Tibial nerve (tissue), 4 donors: ENCODE measurements at regions not wholly inside any gene's neighbourhood (a gene's known extent, or its start where the extent isn't known, plus 50 kb on each side); places are given as distances from the start of the nearest gene placed in this dataset.
"Not testable (repeated sequence)": the region's sequence is repeated elsewhere in the genome, so short reads cannot be mapped to it uniquely, and the experiment has no call there.

Experiments used
- DNase-seq, 2 donors: peaks; one replicate each; pipeline ENCODE4 v3.0.0-alpha.2; 2019; ENCODE audit warnings: low spot score in 2 of 2
- H3K27ac ChIP-seq, 4 donors: fragments of 200-600 bp; sonication (generic) in 3 of 4; one replicate each; pipeline ENCODE4 v1.5.1; 2017 to 2019; ENCODE audit warnings: mild to moderate bottlenecking in 1 of 4
- H3K27me3 ChIP-seq, 2 donors: fragments of 200-600 bp; sonication (generic) in 1 of 2; one replicate each; pipeline versions ENCODE4 v1.5.1 to v1.6.0; 2017 to 2019
- H3K36me3 ChIP-seq, 3 donors: fragments of 200-600 bp; sonication (generic); one replicate each; pipeline ENCODE4 v1.5.1; 2018 to 2019
- H3K4me1 ChIP-seq, 4 donors: fragments of 200-600 bp; sonication (generic) in 3 of 4; one replicate each; pipeline ENCODE4 v1.5.1; 2017 to 2019
- H3K4me3 ChIP-seq, 4 donors: fragments of 200-600 bp; sonication (generic) in 3 of 4; one replicate each; pipeline ENCODE4 v1.5.1; 2017 to 2019; ENCODE audit warnings: mild to moderate bottlenecking in 1 of 4, moderate library complexity in 1 of 4
- H3K9me3 ChIP-seq, 4 donors: fragments of 200-600 bp; sonication (generic) in 3 of 4; one replicate each; pipeline ENCODE4 v1.5.1; 2017 to 2019
- EP300 ChIP-seq, 2 donors: sonication (generic); formaldehyde crosslinking; IDR thresholded peaks; one replicate each; pipeline ENCODE4 v1.6.1; 2017; ENCODE audit warnings: antibody characterized with exemption in 2 of 2, mild to moderate bottlenecking in 1 of 2
- POLR2A ChIP-seq, 2 donors: fragments of 450-650 bp; IDR thresholded peaks; one replicate each; pipeline ENCODE4 v1.6.1; 2017; ENCODE audit warnings: antibody characterized with exemption in 2 of 2, mild to moderate bottlenecking in 2 of 2, moderate library complexity in 2 of 2
- WGBS, 2 donors: methylation state at CpG; one replicate each; pipeline ENCODE4 v1.1.5; 2018; 5-methylcytosine and 5-hydroxymethylcytosine counted together
- TF ChIP-seq, protein P1 (sequence below), 5 experiments: fragments of 200-600 bp in 3 of 5; fragments of 450-650 bp in 2 of 5; sonication (generic) in 3 of 5; IDR thresholded peaks; one replicate each; pipeline ENCODE4 v1.5.1; 2016 to 2019; ENCODE audit warnings: antibody characterized with exemption in 5 of 5, mild to moderate bottlenecking in 3 of 5, moderate library complexity in 2 of 5

DNA sequence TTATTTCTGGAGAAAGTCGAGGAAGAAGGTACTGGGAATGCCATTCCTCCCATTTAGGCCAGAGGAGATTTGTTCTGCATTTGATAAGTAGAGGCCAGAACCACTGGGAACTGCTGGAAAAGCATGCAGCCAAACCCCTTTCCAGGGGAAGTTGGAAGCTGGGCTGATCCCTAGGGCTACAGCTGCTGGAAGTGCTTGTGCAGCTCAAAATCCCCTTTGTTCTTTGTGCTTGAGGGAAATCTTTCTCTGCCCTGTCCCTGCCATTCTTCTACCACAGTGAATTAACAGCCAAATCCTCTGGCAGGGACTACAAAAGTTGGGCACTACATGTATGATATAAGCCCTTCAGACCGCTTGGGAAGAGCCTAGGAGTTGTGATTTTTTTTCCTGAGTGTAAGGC lies 734.1 kb downstream of the LRRIQ3 start:
- H3K9me3 ChIP-seq, result no peaks in the 10 kb centered on the region
- no peak for DNase-seq
- H3K36me3 ChIP-seq, result no peaks in the 10 kb centered on the region
- no peaks in the 10 kb centered on the region for H3K4me1 ChIP-seq
- no peaks in the 10 kb centered on the region for H3K27me3 ChIP-seq
- WGBS, 2 donors, result 56 to 64% methylated on average over 2 of the region's 2 CpGs
- H3K4me3 ChIP-seq, result no peak overlapping the region
- no peak overlapping the region for H3K27ac ChIP-seq
- TF ChIP-seq, protein P1, sequence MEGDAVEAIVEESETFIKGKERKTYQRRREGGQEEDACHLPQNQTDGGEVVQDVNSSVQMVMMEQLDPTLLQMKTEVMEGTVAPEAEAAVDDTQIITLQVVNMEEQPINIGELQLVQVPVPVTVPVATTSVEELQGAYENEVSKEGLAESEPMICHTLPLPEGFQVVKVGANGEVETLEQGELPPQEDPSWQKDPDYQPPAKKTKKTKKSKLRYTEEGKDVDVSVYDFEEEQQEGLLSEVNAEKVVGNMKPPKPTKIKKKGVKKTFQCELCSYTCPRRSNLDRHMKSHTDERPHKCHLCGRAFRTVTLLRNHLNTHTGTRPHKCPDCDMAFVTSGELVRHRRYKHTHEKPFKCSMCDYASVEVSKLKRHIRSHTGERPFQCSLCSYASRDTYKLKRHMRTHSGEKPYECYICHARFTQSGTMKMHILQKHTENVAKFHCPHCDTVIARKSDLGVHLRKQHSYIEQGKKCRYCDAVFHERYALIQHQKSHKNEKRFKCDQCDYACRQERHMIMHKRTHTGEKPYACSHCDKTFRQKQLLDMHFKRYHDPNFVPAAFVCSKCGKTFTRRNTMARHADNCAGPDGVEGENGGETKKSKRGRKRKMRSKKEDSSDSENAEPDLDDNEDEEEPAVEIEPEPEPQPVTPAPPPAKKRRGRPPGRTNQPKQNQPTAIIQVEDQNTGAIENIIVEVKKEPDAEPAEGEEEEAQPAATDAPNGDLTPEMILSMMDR (IDR thresholded peaks at IDR 0.05), result no peak

DNA sequence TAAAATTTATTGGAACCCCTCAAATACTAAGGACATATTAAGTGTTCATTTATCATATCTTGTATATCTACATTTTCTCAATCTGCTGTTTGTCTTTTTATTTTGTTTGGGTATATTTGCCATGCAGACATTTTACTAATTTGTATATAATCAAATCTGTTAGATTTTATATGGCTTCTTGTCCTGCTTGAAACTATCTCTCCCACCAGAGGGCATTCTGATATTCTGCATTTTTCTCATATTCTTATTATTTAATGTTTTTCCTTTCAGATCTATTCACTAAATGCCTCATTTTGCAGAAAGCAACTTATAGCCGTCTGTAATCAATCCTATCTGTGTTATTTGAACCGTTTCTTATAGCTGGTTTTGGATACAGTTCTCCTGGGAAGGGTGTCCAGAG lies 745.5 kb downstream of the LRRIQ3 start:
- Histone ChIP-seq H3K4me3 (no peak overlapping the region), H3K36me3 (no peaks in the 10 kb centered on the region), H3K9me3 (no peaks in the 10 kb centered on the region), H3K4me1 (no peaks in the 10 kb centered on the region), H3K27me3 (no peaks in the 10 kb centered on the region), H3K27ac (no peak overlapping the region)
- no peak for DNase-seq
- TF ChIP-seq EP300 (IDR thresholded peaks at IDR 0.05), result no peak
- TF ChIP-seq, protein P1 (IDR thresholded peaks at IDR 0.05), result no peak
- no peak for TF ChIP-seq POLR2A (IDR thresholded peaks at IDR 0.05)
- 33 to 41% methylated on average over 2 of the region's 2 CpGs for WGBS, 2 donors

DNA sequence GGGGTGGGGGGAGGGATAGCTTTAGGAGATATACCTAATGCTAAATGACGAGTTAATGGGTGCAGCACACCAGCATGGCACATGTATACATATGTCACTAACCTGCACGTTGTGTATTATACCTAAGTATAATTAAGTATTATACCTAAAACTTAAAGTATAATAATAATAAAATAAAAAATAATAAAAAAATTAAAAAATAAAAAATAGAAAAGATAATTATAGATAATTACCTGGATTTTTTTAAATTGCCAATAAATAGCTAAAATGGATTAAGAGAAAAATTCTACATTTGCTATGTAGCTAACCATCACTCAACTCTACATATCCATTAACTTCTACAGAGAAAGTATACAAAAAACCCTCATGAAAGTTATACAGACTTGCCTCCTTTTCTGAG lies 747.3 kb downstream of the LRRIQ3 start:
- not testable (repeated sequence) for H3K36me3 ChIP-seq, H3K27me3 ChIP-seq, H3K4me1 ChIP-seq, H3K27ac ChIP-seq, H3K4me3 ChIP-seq, DNase-seq, H3K9me3 ChIP-seq
- 93 to 95% methylated on average over 2 of the region's 2 CpGs for WGBS, 2 donors

DNA sequence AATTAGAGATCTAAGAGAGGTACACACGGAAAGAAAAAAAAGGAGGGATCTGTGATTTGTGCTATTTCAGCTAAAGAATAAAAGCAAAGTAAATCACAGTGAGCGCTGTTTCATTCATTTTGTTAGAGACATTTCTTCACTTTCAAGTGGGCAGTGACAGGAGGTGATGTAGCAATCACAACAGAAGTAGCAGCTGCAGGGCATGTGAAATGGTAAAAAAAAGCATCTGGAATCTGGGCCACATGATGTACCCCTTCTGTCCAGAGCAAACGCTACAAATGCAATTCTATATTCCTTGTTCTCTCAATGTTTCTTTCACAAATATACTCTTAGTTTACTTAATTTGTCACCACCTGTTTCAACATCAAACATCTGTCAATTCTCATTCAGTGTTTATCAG lies 786.5 kb downstream of the LRRIQ3 start:
- WGBS, 2 donors, result 78 to 83% methylated on average over 3 of the region's 3 CpGs

DNA sequence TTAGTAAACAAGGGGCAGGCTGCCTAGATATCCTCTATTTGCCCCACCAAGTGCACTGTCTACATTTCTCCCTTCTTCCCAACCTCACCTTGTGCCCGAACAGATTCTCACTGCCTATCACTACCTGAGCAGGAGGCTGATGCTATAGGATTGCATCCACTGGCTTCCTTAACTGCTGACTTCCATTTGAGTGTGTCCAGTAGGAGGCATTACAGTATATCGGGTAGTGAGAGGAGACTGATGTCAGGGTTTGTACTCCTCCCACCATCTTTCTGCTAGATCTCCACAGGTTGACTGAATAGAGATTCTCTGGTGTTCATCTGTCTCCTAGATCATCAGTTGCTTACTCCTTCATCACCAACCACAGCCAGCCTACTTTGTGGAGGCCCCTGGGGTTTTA lies 796.3 kb downstream of the LRRIQ3 start:
- 84 to 89% methylated on average over 2 of the region's 2 CpGs for WGBS, 2 donors
- Histone ChIP-seq H3K9me3 (no peaks in the 10 kb centered on the region), H3K4me1 (no peaks in the 10 kb centered on the region), H3K36me3 (no peaks in the 10 kb centered on the region), H3K4me3 (no peak overlapping the region), H3K27me3 (no peaks in the 10 kb centered on the region), H3K27ac (no peak overlapping the region)
- TF ChIP-seq EP300 (IDR thresholded peaks at IDR 0.05) (no peak), POLR2A (IDR thresholded peaks at IDR 0.05) (no peak)
- TF ChIP-seq, protein P1 (IDR thresholded peaks at IDR 0.05), result no peak
- DNase-seq, result no peak

More for the DNA sequence above, 786.5 kb downstream of the LRRIQ3 start:
- no peaks in the 10 kb centered on the region for H3K27me3 ChIP-seq
- no peak overlapping the region for H3K27ac ChIP-seq
- H3K4me3 ChIP-seq, result no peak overlapping the region
- H3K9me3 ChIP-seq, result no peaks in the 10 kb centered on the region
- no peaks in the 10 kb centered on the region for H3K36me3 ChIP-seq
- no peak for TF ChIP-seq POLR2A (IDR thresholded peaks at IDR 0.05)
- TF ChIP-seq, protein P1 (IDR thresholded peaks at IDR 0.05), result no peak
- no peak for TF ChIP-seq EP300 (IDR thresholded peaks at IDR 0.05)
- no peak for DNase-seq
- H3K4me1 ChIP-seq, result no peaks in the 10 kb centered on the region

DNA sequence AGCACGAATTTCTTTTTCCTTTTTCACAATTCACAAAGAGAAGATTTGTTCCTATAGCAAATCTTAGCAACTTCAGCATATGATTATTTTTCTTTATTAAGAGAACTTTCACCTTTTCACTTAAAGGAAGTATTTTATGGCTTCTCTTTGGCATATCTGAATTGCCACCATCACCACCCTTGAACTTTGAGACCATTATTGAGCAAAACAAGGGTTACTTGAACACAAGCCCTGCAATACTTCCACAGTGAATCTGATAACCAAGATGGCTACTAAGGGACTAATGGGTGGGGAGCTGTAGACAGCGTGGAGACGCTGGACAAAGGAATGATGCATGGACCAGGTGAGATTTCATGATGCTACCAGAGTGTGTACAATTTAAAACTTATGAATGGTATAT lies 815.0 kb downstream of the LRRIQ3 start:
- WGBS, 2 donors, result 75 to 81% methylated on average over 3 of the region's 3 CpGs
- DNase-seq, result no peak

More for the DNA sequence above, 815.0 kb downstream of the LRRIQ3 start:
- no peak for TF ChIP-seq POLR2A (IDR thresholded peaks at IDR 0.05)
- TF ChIP-seq EP300 (IDR thresholded peaks at IDR 0.05), result no peak
- TF ChIP-seq, protein P1 (IDR thresholded peaks at IDR 0.05), result no peak
- Histone ChIP-seq H3K36me3 (no peaks in the 10 kb centered on the region), H3K4me1 (no peaks in the 10 kb centered on the region), H3K27me3 (no peaks in the 10 kb centered on the region), H3K9me3 (no peaks in the 10 kb centered on the region), H3K4me3 (no peak overlapping the region), H3K27ac (no peak overlapping the region)
